HG03558 (cell line): ENCODE measurements at regions not wholly inside any gene's neighbourhood (a gene's known extent, or its start where the extent isn't known, plus 50 kb on each side); places are given as distances from the start of the nearest gene placed in this dataset.
"Not testable (repeated sequence)": the region's sequence is repeated elsewhere in the genome, so short reads cannot be mapped to it uniquely, and the experiment has no call there.

Experiments
- ATAC-seq: cut with Tn5 transposase; IDR thresholded peaks from one replicate; pipeline ENCODE4 v1.9.1; 2021; ENCODE audit warnings: moderate number of reproducible peaks; ENCODE audit not compliant: unreplicated experiment; ENCODE audit errors: extremely low read depth

- ATAC-seq, result no peak
Observed at GRCh38 chr20:6381887-6382286, 259.1 kb upstream of the FERMT1 start.

- no peak for ATAC-seq
Observed at GRCh38 chr20:6362245-6362644, 239.4 kb upstream of the FERMT1 start.

- no peak for ATAC-seq
Observed at GRCh38 chr20:6360766-6361165, 237.9 kb upstream of the FERMT1 start.

- ATAC-seq, result no peak
Observed at GRCh38 chr20:6355754-6356451, 233.1 kb upstream of the FERMT1 start.

GRCh38 chr20:6348908-6349307 lies 226.1 kb upstream of the FERMT1 start:
- ATAC-seq, result no peak

GRCh38 chr20:6347916-6348315 lies 225.1 kb upstream of the FERMT1 start:
- no peak for ATAC-seq

- no peak for ATAC-seq
Observed at GRCh38 chr20:6341491-6341890, 218.7 kb upstream of the FERMT1 start.

GRCh38 chr20:6339176-6339575 lies 216.3 kb upstream of the FERMT1 start:
- ATAC-seq, result no peak

- no peak for ATAC-seq
Observed at GRCh38 chr20:6333110-6333509, 210.3 kb upstream of the FERMT1 start.

- ATAC-seq, result not testable (repeated sequence)
Observed at GRCh38 chr20:6321235-6321634, 198.4 kb upstream of the FERMT1 start.

- no peak for ATAC-seq
Observed at GRCh38 chr20:6311841-6312655, 189.2 kb upstream of the FERMT1 start.

- ATAC-seq, result no peak
Observed at GRCh38 chr20:6311097-6311496, 188.3 kb upstream of the FERMT1 start.

- no peak for ATAC-seq
Observed at GRCh38 chr20:6305536-6305935, 182.7 kb upstream of the FERMT1 start.

- no peak for ATAC-seq
Observed at GRCh38 chr20:6302041-6302440, 179.2 kb upstream of the FERMT1 start.

GRCh38 chr20:6299456-6299855 lies 176.6 kb upstream of the FERMT1 start:
- ATAC-seq, result no peak

GRCh38 chr20:6298049-6298448 lies 175.2 kb upstream of the FERMT1 start:
- ATAC-seq, result no peak

GRCh38 chr20:6295867-6296256 lies 173.0 kb upstream of the FERMT1 start:
- no peak for ATAC-seq

- ATAC-seq, result no peak
Observed at GRCh38 chr20:6295127-6295866, 172.5 kb upstream of the FERMT1 start.

GRCh38 chr20:6287471-6287870 lies 164.6 kb upstream of the FERMT1 start:
- ATAC-seq, result no peak

- ATAC-seq, result no peak
Observed at GRCh38 chr20:6282642-6283041, 159.8 kb upstream of the FERMT1 start.

GRCh38 chr20:6277661-6278240 lies 154.9 kb upstream of the FERMT1 start:
- no peak for ATAC-seq
